ENCODE measurements at regions not wholly inside any gene's neighbourhood (a gene's known extent, or its start where the extent isn't known, plus 50 kb on each side); places are given as distances from the start of the nearest gene placed in this dataset.

DNA sequence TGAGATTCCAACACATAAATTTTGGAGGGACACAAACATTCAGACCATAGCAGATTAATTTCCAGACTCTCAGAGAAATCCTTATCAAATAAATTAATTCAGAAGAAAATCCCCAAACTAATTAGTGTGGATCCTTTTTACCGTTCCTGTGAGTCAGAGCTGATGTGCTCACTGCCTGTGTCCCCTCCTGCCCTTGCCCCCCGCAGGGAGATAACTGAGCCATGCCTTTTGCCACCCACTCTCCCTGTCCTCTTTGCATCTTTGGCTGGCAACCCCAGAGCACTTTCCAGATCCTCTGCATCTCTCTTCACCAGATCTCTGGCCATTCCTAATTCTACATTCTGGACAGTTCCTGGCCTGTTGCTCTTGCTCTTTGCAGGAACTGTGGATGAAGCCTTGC is 135.4 kb upstream of the MAP1B start:
- in situ Hi-C loops (cut with MboI; ENCODE audit: low pct_unique_long_range_greater_than_20kb, low sequenced_read_pairs): no loop called here

DNA sequence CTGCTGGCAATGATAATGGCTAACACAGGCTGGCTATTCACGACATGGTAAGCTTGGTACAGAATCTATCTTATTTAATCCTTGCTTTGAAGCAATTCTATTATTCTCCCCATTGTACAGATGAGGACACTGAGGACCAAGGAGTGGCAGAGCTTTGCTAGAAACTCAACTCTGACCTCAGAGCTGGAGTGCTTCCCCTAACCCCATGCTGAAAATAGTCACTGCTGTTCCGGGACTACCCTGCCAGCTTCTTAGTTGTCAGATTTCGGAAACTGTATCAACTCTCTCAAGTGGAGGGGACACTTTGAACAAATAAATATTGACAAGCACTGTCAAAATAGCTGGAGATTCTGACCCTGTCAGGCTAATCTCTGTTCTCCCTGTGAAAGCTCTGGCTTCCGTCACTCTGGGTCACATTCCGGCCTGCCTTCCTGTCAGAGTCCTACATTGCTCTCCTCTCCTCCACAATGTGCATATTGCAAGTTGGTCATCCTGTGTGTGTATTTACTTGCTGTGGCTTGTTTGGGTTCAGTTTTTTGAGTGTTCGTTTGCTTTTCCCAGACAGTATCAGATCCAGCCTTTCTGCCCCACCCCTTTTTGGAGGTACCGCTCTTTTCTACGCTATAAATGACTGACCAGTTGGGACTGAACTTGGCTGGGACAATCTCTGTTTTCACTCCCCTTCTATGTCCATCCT is 134.3 kb upstream of the MAP1B start:
- in situ Hi-C loops (cut with MboI; ENCODE audit: low pct_unique_long_range_greater_than_20kb, low sequenced_read_pairs): no loop called here
- DNase-seq: no peak

More for the DNA sequence above, 135.4 kb upstream of the MAP1B start:
- DNase-seq: no peak

DNA sequence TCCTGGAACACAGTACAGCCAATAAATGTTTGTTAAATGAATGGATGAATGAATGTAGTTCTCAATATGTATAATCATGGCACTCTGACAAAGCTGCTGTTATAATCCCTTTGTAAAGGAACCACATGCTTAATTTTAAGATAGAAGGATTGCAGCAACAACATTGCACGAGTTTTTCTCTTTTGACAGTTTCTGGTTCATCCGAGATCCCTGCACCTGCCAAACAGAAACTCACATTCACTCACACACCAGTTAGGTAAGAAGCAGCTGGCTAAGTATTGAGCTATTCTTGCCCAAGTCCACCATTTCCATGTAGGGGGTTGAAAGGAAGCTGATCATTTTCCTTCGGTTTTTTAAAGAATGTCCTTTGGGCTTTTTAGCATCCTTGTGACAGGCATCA is 133.7 kb upstream of the MAP1B start:
- no peak for DNase-seq
- in situ Hi-C loops (cut with MboI; ENCODE audit: low pct_unique_long_range_greater_than_20kb, low sequenced_read_pairs): no loop called here

DNA sequence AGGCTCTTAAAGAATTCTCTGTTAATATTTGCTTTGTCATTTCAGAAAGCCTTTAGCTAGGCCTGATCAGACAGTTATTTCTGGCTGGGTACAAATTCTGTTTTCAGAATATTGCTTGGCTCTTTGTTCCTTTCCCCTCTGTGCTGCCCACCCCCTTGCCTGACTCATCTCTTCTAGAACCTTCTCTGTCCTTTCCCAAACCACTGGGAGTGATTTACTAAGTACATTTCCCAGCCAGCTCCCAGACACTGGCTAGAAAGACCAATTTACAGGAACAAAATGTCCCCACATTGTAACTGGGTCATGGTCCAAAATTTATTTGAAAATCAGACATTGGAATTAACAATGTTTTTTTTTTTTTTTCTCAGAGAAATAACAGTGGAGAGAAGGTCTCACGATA is 133.1 kb upstream of the MAP1B start:
- in situ Hi-C loops (cut with MboI; ENCODE audit: low pct_unique_long_range_greater_than_20kb, low sequenced_read_pairs): no loop called here
- DNase-seq: no peak

DNA sequence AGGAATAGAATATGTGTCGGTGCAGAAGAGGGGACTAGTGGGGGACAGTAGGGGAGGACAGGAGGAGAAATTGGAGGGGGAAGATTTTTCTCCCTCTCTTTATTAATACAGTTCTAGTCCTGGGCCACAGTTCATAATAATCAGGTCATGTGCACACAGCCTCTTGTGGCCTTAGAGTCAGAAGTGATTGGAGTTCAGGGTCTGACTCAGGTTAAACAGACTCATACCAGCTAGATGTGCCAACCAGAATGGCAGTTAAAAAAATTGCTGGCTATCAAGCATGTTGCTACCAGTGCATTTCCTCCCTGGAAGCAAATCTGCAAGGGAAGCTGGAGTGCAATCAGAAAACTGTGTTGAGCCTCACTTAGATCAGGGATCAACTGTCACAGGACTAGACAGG is 132.7 kb upstream of the MAP1B start:
- DNase-seq: no peak
- in situ Hi-C loops (cut with MboI; ENCODE audit: low pct_unique_long_range_greater_than_20kb, low sequenced_read_pairs): no loop called here

DNA sequence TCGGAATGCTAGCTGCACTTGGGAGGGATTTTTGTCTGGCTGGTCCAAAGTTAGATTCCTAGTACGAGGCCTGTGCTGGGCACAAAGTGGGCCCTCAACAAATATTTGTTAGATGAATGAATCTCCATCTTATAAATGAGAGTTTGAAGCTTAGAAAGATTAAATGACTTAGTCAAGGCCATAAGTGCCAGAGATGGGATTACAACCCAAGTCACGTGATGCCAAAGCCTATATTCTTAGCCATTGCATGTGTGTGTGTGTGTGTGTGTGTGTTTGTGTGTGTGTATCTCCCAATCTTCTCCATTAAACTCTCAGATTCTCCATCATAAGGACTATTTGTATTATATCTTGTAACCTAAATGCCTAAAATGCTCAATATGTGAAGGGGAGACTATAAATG is 130.8 kb upstream of the MAP1B start:
- in situ Hi-C loops (cut with MboI; ENCODE audit: low pct_unique_long_range_greater_than_20kb, low sequenced_read_pairs): no loop called here

DNA sequence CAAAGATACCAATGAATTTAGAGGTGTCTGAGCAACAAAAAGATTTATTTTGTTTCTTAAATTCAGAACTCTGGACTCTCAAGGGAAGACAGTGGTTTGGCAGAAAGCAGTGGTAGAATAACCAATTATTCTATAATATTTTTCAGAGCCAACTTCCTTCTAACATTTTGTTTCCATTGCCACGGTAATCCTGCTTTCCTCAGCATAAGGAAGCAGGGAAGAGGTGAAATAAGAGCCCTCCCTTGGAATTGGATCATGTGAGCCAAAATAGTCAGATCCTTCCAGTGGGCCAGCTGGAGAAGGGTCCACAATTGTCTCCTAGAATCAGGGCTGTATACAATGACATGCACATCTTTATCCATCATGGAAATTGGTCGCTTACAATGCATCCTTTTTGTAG is 130.0 kb upstream of the MAP1B start:
- DNase-seq: no peak

More for the DNA sequence above, 130.8 kb upstream of the MAP1B start:
- DNase-seq: no peak

DNA sequence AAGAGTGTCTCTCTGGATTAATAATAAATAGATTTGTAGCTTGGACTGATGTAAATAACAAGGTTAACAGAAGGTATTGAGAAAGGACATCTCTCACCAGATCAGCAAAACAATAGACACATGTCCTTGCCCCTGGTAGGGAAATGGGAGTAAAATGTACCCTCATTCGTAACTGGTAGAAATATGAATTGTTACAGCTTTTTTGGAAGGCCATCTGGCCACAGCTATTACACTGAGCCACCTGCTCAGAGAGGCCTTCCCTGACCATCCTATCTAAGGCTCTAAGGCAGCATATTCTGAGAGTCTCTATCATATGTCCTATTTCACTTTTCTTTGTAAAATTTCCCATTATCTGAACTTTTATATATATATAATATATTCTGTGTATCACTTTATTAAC is 129.1 kb upstream of the MAP1B start:
- in situ Hi-C loops (cut with MboI; ENCODE audit: low pct_unique_long_range_greater_than_20kb, low sequenced_read_pairs): no loop called here

More for the DNA sequence above, 130.0 kb upstream of the MAP1B start:
- in situ Hi-C loops (cut with MboI; ENCODE audit: low pct_unique_long_range_greater_than_20kb, low sequenced_read_pairs): no loop called here

DNA sequence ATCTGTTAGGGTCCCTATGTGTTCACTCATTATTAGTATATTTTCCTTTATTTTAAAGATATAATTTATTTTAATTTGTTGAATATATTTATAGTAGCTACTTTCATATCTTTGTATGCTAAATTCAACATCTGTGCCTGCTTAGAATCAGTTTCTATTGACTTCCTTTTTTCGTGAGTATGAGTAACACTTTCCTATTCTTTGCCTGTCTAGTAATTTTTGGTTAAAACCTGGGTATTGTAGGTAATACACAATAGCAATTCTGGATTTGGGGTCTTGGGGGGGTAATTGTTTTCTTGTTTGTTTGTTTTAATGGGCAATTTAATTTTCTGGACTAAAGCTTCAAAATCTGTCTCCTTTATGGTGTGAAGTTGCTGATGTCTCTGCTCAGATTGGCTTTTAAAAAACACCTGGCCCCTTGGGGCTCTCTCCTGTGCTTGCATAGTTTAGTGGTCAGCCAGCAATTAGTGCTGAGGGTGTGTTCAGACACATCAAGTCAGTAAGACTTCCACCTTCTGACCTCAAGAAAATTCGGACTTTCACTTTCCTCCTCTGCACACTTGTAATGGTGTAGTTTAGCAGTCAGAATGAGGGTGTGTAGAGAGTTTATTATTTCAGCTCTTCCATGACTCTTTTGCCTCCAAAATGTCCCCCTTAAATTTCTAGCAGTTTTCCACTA is 124.4 kb upstream of the MAP1B start:
- DNase-seq: no peak
- in situ Hi-C loops (cut with MboI; ENCODE audit: low pct_unique_long_range_greater_than_20kb, low sequenced_read_pairs): no loop called here

More for the DNA sequence above, 129.1 kb upstream of the MAP1B start:
- no peak for DNase-seq

DNA sequence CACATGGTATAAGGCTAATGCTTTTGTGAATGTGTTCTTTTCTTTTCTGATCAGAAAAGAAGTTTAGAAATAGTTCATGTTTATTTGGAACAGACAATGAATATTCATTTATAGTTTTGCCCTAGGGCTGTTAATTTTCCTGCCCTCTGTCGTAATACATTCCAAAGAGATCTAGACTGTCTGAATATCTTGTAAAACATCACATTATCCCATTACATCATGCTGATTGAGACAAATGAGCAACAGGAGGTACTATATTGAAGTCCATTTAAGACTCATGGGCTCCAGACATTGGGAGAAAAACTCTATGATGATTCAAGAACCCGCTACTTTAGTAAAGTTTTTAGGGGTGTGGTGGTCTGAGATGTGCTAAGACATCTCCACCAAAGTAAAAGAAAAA is 121.2 kb upstream of the MAP1B start:
- in situ Hi-C loops (cut with MboI; ENCODE audit: low pct_unique_long_range_greater_than_20kb, low sequenced_read_pairs): no loop called here
- DNase-seq: no peak

DNA sequence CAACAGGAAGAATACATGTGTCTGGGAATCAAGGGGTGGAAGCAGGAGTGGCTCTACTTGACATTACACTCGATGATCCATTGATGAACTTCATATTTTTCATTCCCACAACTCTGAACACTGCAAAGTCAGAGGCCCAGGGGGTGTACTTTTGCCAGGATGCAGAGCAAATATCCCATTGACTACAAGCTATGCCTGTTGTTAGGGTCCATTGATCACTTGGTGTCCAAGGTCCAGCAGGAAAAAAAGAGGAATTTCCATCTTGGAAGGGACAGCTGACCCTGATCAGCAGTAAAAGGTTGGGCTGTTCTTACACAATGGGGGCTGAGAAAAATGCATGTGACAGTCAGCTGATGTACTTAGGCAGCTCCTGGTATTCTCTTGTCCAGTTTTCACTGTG is 118.5 kb upstream of the MAP1B start:
- DNase-seq: no peak
- in situ Hi-C loops (cut with MboI; ENCODE audit: low pct_unique_long_range_greater_than_20kb, low sequenced_read_pairs): no loop called here

DNA sequence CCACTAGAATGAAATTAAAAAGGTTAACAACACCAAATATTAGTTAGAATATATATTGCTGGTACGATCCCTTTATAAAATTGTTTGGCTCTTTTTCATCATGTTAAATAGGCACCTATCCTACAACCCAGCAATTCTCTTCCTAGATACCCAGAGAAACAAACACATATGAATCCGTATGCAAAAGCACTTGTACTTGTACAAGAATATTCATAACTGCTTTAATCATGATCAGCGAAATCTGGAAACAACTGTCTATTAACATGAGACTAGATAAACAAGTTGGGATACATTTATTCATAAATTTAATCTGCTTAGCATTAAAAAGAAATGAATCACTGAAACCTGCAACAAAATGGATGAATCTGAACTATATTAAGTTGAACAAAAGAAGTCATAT is 113.7 kb upstream of the MAP1B start:
- DNase-seq: no peak
- in situ Hi-C loops (cut with MboI; ENCODE audit: low pct_unique_long_range_greater_than_20kb, low sequenced_read_pairs): no loop called here

DNA sequence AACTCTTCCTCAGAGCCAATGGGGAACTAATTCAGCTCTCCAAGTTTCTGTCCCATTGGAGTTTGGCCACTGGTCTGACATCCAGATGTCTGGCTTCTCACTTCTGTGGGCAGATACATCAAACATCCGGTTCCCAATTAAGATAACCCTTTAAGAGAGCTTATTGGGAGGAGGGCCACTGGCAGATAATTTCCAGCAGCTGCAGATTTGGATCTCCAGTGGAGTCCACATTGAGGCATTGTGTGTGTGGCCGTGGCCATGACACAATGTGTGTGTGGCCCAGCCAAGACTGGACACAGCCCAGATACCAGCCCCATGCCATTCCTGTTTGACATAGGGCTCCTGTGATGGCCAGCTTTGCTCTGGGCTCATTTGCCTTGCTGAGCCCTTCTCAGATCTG is 110.5 kb upstream of the MAP1B start:
- in situ Hi-C loops (cut with MboI; ENCODE audit: low pct_unique_long_range_greater_than_20kb, low sequenced_read_pairs): no loop called here

DNA sequence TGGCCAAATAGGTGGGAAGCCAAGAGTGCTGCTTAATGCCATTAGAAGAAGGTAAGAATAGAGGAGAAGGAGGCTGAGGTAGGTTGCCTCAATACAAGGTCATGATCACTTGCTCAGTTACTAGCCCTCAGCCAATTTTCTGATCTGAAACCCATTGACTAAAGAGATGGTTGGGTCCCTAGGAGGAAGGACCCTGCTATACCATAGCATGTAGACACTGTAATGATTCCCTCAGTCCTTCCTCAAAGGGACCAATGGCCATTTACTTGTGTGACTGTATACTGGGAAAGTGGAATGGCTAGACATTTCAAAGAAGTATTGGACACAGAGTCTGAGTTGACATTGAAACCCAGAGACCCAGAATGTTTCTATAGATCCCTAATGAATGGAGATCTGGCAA is 108.5 kb upstream of the MAP1B start:
- no peak for DNase-seq
- in situ Hi-C loops (cut with MboI; ENCODE audit: low pct_unique_long_range_greater_than_20kb, low sequenced_read_pairs): no loop called here

More for the DNA sequence above, 110.5 kb upstream of the MAP1B start:
- no peak for DNase-seq

DNA sequence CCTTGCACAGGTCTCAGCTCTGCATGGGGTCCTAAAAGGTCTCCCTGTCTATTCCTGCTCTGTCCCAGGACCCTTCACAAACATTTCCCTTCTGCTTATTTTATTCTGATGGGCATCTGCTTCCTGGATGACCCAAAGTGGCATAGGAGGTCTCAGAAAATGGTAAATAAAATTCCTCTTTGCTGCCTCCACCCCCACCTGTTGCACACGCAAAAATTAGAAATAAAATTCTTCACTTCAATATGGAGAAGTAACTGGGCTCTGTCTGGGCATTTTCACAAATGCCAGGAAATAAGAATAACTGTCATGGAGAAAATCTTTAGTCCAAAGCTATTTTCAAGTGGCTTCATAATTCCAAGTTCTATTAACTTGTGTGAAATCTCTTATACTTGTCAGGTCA is 106.6 kb upstream of the MAP1B start:
- DNase-seq: no peak
- in situ Hi-C loops (cut with MboI; ENCODE audit: low pct_unique_long_range_greater_than_20kb, low sequenced_read_pairs): no loop called here

DNA sequence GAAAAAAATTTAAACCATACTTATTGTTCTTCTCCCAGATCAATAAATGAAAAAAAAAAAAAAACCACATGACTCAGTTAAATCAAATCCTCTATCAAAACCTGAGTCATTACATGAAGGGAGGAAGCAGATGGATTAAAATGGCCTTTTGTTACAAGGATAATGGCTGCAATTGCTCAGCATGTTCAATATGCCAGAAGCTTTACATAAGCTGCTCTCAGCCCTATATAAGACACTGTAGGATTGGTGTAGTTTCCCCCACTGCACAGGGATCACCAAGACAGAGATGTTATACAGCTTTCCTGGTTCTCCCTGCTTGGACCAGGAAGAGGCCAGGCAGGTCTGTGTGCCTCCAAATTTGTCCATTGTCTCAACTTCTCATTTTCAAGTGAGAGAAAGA is 101.6 kb upstream of the MAP1B start:
- no peak for DNase-seq
- in situ Hi-C loops (cut with MboI; ENCODE audit: low pct_unique_long_range_greater_than_20kb, low sequenced_read_pairs): no loop called here

DNA sequence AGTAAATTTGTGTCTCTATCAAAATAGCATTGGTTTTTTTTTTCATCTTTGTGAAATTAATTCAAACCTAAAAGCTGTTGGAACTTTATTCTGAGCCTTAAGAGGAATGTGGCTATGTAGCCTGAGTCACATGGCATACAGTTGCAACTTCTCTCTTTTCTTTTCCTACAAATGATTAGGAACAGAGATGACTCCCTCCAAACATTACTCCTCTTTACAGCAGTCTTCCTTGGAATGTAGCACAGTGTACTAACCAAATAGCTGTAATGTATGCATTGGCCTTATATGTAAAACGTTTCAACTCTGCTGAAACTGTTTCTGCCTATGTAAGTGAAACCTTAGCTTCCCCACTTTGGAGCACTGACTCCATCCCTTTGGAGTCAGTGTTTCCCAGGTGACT is 100.9 kb upstream of the MAP1B start:
- in situ Hi-C loops (cut with MboI; ENCODE audit: low pct_unique_long_range_greater_than_20kb, low sequenced_read_pairs): no loop called here
- DNase-seq: no peak

DNA sequence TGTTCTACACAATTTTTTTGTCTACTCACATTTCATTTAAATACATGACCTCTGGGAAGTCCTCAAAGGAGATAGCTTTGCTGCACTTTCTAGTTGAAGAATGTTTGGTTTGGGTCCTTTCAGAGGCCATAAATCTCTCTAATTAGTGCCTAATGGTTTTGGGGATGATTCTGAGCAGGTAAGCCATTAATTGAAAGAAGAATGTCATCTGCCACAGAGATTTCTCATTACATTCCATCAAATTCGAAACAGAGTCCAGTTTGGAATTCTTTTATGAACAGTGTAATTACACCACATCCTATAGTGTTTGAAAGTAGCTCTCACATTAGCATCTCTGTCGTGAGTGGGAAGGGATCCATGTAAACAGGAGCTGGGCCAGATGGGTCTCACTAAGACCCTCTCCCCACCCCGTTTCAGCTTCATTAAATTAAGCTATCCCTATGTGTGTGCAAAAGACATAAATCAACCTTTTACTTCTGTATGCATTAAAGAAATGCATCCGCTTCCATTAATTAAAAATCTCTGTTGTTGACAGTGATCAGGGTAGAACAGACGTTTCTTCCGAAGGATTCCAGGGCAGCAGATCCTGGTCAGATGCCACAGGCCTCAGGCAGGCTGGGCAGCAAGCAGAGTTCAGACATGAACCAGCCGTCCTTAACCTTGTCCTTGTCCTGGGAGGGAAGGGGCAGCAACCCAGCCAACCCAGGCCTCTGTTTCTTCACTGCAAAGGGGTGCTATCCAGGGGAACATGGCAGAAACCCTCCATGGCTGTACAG is 99.8 kb upstream of the MAP1B start:
- no peak for DNase-seq
- in situ Hi-C loops (cut with MboI; ENCODE audit: low pct_unique_long_range_greater_than_20kb, low sequenced_read_pairs): no loop called here

DNA sequence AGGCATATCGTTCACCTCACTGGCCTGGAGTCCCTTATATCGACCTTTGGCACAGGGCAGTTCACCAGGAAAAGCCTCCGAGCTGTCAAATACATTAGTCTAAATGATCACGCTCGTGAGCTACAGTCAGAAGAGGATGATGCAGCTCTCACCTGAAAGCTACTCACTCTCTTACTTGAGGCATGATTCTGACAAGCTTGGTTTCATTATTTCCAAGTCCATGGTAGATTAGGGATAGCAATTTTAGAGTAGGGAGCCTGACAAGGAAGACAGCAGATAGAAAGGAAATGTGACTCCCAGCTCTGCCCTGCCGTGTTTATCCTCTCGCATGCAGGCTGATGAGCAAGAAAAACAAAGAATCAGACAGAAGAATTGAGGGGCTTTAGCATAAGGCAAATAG is 98.0 kb upstream of the MAP1B start:
- no peak for DNase-seq
- in situ Hi-C loops (cut with MboI; ENCODE audit: low pct_unique_long_range_greater_than_20kb, low sequenced_read_pairs): no loop called here

DNA sequence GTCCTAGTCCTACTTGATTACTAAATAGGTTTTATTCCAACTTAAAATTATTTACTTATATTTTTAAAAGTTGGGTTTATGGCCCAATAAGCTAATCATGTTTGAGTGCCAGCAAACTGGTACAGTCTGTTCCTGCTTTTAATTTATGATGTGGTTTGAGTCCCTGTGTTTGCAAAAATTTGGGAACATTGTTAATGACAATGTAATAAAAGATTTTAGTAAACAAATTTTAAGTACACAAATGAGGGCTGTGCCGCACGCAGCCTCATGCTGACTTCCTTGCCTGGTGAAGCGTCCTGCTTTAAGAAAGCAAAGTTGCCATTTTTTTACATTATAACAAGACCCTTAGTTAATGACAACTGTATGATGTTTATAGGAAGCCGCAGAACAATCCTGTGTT is 96.8 kb upstream of the MAP1B start:
- DNase-seq: no peak
- in situ Hi-C loops (cut with MboI; ENCODE audit: low pct_unique_long_range_greater_than_20kb, low sequenced_read_pairs): no loop called here
